NCI-H510A treated with DMSO at 0.1 percent for 48 hours (cell line): ENCODE measurements at regions not wholly inside any gene's neighbourhood (a gene's known extent, or its start where the extent isn't known, plus 50 kb on each side); places are given as distances from the start of the nearest gene placed in this dataset.

Experiments
- DNase-seq: peaks from one replicate; lab custom pipeline; 2025; lab: John Stamatoyannopoulos, UW

DNA sequence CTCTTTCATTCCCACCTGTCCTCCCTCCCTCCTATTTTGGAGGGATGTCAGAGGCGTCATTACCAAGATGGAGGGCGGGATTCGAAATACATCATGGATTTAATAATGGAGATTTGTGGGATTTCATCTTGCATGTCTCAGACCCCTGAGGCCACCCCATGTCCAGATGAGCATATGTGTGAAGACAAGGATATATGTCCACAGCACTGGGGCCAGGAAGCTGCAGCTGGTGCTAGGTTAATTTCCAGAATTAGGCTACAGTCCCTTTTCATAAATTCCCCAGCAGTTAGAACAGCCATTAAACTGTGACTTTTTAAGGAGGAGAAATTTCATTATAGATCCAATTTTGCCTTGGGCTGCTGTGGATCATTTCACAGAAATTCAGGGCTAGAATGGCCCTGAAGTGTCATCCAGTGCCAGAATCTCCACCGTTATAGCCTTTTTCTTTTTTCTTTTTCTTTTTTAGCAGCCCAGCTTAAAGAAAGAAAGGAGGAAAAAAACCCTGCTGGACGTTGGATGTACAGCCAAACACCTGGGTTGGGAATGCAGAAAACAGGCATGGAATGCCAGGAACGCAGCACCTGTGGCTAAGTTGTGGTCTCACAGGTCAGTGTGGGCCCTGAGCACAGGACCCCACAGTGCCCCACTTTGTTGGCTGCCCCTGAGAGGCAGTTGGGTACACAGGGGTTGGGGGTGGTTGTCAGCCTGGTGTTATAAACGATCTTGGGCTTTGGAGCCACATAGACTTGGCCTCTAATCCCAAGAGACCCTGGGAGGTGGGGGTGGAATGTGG is 50.2 kb upstream of the CXCL14 start:
- DNase-seq: no peak
